EH (cell line): ENCODE measurements at regions not wholly inside any gene's neighbourhood (a gene's known extent, or its start where the extent isn't known, plus 50 kb on each side); places are given as distances from the start of the nearest gene placed in this dataset.

Source experiments
- DNase-seq: peaks from one replicate; pipeline ENCODE4 v3.0.0-alpha.2; 2015; ENCODE audit warnings: low read depth

DNA sequence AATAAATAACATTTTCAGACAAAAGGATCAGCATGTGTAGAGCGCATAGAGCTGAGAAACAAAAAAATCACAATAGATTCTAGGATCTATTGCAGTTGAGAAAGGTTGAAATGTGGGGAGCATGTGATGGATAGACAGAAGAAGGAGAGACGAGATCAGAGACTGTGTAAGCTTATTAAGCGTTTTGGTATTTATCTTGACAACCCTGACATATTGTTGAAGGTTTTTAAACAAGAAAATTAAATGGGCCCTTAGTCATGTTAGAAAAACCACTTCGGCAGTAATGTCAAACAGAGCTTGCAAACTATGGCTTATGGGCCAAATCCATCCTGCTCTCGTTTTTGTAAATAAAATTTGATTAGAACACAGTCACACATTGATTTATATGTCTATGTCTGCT, 200.5 kb upstream of the KLF4 start:
- no peak for DNase-seq

GRCh38 chr9:107688728-107689127, 199.2 kb upstream of the KLF4 start:
- DNase-seq = no peak

- DNase-seq = no peak
Measured at GRCh38 chr9:107685901-107686300, 196.3 kb upstream of the KLF4 start.

- no peak for DNase-seq
Measured at GRCh38 chr9:107685376-107685775, 195.8 kb upstream of the KLF4 start.

DNA sequence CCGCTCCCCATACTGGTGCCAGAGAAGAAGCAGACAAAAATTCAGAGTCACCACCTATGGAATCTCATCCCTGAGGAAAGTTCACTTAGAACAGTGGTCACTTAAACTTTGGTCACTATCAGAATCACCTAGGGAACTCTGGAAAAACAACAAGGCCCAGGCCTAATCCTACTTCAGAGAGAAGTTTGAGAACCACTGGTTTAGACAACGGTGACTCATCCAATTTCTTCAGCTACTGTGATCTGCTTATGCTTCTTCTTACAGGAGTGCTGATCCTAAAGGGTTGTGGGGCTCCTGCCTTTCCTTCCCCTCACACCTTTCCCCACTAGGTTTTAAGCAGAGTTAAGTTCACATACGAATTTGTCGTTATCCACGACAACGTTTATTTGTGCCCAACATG, 194.7 kb upstream of the KLF4 start:
- peak; percentile 18 for DNase-seq

- DNase-seq = no peak
Measured at GRCh38 chr9:107683566-107683965, 194.0 kb upstream of the KLF4 start.

DNA sequence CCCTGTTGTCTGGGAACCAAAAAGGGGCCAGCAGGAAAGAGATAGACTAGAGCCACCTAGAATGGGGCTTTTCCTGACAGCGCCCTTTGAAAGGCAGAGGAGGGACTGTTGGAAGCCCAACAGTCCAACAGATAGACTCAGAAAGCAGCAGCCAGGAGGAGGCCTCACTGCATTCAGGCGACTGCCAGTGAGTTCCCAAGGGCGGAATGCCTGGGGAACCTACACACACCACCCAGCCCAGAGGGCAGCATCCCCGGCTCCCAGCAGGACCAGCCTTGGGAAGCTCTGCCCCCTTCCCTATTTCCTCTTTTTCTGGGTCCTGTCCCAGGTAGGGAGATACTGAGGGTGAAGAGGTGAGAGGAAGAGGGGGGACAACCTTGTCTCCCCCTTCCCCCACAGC, 192.4 kb upstream of the KLF4 start:
- DNase-seq = no peak

GRCh38 chr9:107675351-107676259, 186.0 kb upstream of the KLF4 start:
- no peak for DNase-seq

DNA sequence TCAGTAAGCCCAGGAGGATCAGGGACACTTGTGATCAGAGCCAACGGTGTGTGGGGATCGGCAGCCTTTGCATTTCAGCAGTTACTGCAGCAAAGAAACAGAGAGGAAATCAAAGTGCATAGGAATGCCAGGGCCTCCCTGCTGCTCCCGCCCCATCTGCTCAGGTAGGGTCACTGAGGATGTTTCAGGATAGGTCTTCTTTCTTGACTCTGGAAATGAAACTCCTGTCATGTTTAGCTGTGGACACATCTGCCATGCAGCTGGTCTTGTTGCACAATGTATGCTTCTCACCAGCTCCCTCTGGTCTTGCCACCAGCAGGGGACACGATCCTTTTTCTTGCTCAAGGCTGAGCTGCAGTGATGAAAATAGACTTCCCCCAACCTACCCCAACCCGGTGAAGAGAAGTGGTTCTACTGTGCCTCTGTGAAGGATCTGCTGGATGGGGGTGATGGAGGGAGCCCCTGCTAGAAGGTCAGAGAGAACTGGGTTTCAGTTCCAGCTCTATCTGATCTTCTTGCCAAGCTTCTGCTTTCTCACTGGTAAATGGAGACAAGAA, 185.2 kb upstream of the KLF4 start:
- DNase-seq = peak; percentile 14

DNA sequence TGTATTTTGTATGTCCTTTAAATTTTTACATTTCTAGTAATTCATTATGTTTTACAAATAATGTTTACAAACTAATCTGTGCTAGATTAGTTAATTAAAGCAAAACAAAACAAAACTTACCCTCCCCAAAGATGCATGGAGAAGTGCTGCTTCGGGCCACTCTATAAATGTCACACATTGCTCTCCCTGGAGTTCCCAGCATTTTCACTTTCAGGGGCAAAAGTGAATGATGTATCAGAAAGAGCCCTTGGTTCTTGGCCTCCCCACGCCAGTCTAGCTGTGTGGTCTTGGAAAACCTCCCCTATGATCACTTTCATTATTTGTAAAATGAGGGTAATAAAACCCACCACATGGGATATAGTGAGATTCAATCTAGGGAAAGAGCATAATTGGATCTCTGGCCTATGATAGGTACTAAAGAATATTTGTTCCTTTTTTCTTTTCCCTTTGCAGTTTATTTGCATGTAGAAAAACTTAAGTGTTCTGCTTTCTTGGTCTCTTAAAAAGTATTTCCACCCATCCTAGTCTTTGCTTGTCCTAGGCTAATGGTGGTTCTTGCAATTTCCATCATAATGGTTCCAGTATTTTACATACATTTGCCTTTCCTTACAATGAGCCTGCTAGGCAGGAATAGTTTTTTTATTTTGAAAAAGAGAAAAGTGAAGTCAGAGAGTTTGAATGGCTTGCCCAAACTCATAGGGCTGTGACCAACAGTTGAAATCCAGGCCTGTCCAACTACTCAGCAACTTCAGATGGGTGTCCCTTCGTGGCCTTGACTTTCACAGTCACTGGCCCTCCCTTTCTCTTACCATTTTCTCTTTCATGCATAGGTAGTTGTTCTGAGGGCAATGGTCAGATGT, 184.5 kb upstream of the KLF4 start:
- DNase-seq = no peak

DNA sequence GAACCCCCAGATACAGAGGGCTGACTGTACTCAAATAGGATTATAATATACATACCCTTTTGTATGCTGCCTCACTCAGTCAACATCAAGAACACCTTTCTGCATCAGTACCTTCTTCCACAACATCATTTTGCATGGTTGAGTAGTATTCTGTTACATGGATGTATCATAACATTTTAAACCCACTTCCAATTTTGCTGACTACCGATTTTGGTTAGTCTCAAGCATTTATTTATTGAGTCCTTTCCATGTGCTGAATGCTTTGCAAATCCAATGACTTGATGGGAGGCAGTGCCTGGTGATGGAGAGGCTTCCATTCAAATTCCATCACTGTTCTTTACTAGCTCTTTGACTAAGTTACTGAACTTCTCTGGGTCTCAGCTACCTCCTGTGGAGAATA, 182.0 kb upstream of the KLF4 start:
- no peak for DNase-seq

GRCh38 chr9:107669422-107669821, 179.9 kb upstream of the KLF4 start:
- no peak for DNase-seq

- DNase-seq = no peak
Measured at GRCh38 chr9:107667231-107668070, 177.9 kb upstream of the KLF4 start.

GRCh38 chr9:107665057-107665456, 175.5 kb upstream of the KLF4 start:
- DNase-seq = no peak

- no peak for DNase-seq
Measured at GRCh38 chr9:107660976-107661375, 171.4 kb upstream of the KLF4 start.

GRCh38 chr9:107653263-107653821, 163.8 kb upstream of the KLF4 start:
- no peak for DNase-seq

DNA sequence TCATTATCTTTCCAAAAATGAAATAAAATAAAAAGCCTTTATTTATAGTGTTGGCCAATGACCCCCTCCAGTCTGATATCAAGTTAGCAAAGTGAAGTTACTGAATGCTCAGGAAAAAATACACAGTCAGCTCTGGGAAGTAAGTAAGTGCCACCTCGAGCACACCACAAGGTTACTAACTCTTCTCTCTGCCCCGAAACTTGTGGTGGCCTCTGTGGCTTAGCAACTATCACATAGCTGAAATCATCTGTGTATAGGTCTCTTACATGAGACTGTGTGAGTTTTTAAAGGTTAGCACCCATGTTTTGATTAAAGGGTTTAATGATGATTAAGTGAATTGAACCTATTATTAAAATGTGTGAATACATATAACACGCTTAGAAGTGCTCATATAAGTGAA, 161.4 kb upstream of the KLF4 start:
- DNase-seq = no peak

DNA sequence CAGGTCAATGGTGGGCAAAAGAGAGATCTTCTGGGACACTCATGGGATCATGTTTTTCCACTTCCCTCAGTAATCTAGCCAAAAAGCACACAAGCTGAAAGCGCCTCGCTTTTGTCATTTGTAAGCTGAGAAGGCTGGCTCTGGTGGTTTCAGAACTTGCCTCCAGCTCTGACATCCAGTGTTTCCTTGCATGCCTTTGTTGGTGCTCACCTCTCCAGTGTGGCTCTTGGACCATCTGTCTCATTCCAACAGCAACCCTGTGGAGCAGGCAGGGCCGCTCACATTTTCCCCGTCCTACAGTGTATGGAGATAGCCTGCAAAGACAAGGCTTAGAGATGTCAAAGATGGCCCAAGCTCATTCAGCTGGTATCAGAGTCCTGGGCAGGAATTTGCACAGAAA, 160.8 kb upstream of the KLF4 start:
- DNase-seq = peak; percentile 86

DNA sequence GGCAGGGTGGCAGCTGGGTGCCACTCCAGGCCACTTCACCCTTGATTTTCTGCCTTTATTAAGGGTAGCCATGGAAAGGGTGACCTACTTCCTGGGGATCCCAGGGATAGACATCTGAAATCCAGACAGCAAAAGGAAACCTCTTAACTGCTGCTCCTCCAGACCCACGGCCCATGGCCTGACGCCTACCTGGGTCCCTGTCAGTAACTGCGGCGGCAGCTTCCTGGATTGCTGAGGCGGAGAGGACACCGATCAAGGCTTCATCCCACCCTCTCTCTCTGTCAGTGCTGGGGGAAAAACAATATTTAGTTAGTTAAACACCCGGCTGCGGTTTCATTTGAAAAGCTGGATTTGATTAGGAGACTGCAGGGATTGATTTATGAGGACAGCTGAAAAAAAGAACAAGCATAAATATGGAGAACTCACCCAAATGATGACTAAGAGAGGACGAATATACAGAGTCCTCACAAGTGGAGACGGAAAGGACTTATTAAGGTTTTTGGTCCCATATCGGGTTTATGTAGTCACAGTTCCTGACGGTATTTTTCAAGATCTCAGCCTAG, 158.7 kb upstream of the KLF4 start:
- peak; percentile 29 for DNase-seq

GRCh38 chr9:107647611-107648010, 158.0 kb upstream of the KLF4 start:
- no peak for DNase-seq

DNA sequence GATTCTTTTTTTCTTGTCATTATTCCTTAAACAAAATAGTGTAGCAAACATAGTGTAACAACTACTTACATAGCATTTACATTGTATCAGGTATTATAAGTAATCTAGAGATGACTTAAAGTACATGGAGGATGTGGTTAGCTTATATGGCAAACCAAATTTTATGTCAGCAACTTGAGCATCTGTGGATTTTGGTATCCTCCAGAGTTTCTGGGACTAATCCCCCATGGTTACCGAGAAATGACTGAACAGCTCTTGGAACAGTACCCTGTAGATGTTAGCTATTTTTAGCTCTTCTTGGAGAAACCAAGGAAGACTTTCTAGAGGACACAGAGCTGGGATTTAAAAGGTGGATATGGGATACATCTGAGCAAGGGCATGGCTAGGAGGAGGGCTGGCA, 157.6 kb upstream of the KLF4 start:
- no peak for DNase-seq
